Ishikawa (cell line): ENCODE measurements at regions not wholly inside any gene's neighbourhood (a gene's known extent, or its start where the extent isn't known, plus 50 kb on each side); places are given as distances from the start of the nearest gene placed in this dataset.

Experiments
- CEBPB ChIP-seq: IDR thresholded peaks from 2 replicates; pipeline ENCODE4 v1.6.1; 2012
- CREB1 ChIP-seq: IDR thresholded peaks from 2 replicates; pipeline ENCODE4 v1.6.1; 2012; ENCODE audit warnings: low read depth
- EGR1 ChIP-seq: IDR thresholded peaks from 2 replicates; pipeline ENCODE4 v1.6.1; 2012
- EP300 ChIP-seq: IDR thresholded peaks from 2 replicates; pipeline ENCODE4 v1.6.1; 2012; ENCODE audit warnings: borderline replicate concordance
- FOXM1 ChIP-seq: IDR thresholded peaks from 2 replicates; pipeline ENCODE4 v1.6.1; 2012; ENCODE audit warnings: low read depth, borderline replicate concordance
- NFIC ChIP-seq: IDR thresholded peaks from 2 replicates; pipeline ENCODE4 v1.6.1; 2012
- RAD21 ChIP-seq: IDR thresholded peaks from 2 replicates; pipeline ENCODE4 v1.6.1; 2012; ENCODE audit warnings: low read depth
- TAF1 ChIP-seq: IDR thresholded peaks from 2 replicates; pipeline ENCODE4 v1.6.1; 2012; ENCODE audit warnings: low read depth, mild to moderate bottlenecking
- TCF12 ChIP-seq: IDR thresholded peaks from 2 replicates; pipeline ENCODE4 v1.6.1; 2012; ENCODE audit warnings: low read depth
- TEAD4 ChIP-seq: IDR thresholded peaks from 2 replicates; pipeline ENCODE4 v1.6.1; 2012
- YY1 ChIP-seq: IDR thresholded peaks from 2 replicates; pipeline ENCODE4 v1.6.1; 2012; ENCODE audit warnings: low read depth
- ZBTB7A ChIP-seq: IDR thresholded peaks from 2 replicates; pipeline ENCODE4 v1.6.1; 2012; ENCODE audit warnings: low read depth
- TF ChIP-seq, protein P1 (sequence below): IDR thresholded peaks from 2 replicates; pipeline ENCODE4 v1.6.1; 2012; ENCODE audit warnings: low read depth, mild to moderate bottlenecking
- TF ChIP-seq, protein P2 (sequence below): IDR thresholded peaks from 2 replicates; pipeline ENCODE4 v1.6.1; 2012

DNA sequence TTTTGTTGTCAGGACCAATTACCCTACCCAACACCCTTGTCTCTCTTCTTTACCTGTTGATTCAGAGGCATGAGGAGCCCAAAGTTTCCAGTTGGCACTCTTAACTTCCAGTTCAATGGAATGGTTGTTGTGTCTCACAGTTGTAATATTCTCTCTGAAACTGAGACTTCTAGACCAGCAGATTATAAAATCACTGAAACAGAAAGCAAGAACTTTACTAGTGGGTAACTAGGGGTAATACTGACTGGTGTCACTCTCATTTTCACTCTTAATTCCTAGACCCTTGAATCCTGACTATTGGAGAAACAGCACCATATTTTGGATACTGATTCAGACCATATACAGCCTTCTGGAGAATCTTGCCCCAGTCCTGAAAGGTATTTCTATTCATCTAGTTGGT, 140.2 kb upstream of the MMS22L start:
- TF ChIP-seq EP300 (no peak), RAD21 (no peak), YY1 (no peak), CREB1 (no peak), TAF1 (no peak), TEAD4 (no peak), TCF12 (no peak), CEBPB (no peak), ZBTB7A (no peak), NFIC (no peak), FOXM1 (no peak), EGR1 (no peak)
- TF ChIP-seq, protein P1, sequence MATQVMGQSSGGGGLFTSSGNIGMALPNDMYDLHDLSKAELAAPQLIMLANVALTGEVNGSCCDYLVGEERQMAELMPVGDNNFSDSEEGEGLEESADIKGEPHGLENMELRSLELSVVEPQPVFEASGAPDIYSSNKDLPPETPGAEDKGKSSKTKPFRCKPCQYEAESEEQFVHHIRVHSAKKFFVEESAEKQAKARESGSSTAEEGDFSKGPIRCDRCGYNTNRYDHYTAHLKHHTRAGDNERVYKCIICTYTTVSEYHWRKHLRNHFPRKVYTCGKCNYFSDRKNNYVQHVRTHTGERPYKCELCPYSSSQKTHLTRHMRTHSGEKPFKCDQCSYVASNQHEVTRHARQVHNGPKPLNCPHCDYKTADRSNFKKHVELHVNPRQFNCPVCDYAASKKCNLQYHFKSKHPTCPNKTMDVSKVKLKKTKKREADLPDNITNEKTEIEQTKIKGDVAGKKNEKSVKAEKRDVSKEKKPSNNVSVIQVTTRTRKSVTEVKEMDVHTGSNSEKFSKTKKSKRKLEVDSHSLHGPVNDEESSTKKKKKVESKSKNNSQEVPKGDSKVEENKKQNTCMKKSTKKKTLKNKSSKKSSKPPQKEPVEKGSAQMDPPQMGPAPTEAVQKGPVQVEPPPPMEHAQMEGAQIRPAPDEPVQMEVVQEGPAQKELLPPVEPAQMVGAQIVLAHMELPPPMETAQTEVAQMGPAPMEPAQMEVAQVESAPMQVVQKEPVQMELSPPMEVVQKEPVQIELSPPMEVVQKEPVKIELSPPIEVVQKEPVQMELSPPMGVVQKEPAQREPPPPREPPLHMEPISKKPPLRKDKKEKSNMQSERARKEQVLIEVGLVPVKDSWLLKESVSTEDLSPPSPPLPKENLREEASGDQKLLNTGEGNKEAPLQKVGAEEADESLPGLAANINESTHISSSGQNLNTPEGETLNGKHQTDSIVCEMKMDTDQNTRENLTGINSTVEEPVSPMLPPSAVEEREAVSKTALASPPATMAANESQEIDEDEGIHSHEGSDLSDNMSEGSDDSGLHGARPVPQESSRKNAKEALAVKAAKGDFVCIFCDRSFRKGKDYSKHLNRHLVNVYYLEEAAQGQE = no peak
- TF ChIP-seq, protein P2, sequence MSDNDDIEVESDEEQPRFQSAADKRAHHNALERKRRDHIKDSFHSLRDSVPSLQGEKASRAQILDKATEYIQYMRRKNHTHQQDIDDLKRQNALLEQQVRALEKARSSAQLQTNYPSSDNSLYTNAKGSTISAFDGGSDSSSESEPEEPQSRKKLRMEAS = no peak
